Astrocyte (in vitro differentiated cells and primary cell): ENCODE measurements at regions not wholly inside any gene's neighbourhood (a gene's known extent, or its start where the extent isn't known, plus 50 kb on each side); places are given as distances from the start of the nearest gene placed in this dataset.

Experiments used
- CTCF ChIP-seq: IDR thresholded peaks from 2 replicates; pipeline ENCODE4 v1.5.1; 2011; ENCODE audit warnings: low read depth, mild to moderate bottlenecking, inconsistent platforms, low read length, moderate library complexity; ENCODE audit not compliant: insufficient read depth
- EZH2 ChIP-seq: IDR thresholded peaks from 2 replicates; pipeline ENCODE4 v1.6.1; 2012; ENCODE audit warnings: mild to moderate bottlenecking, low read length, inconsistent platforms; ENCODE audit not compliant: insufficient read depth

- TF ChIP-seq CTCF (no peak), EZH2 (no peak)
These were observed 166.1 kb upstream of the SLIT2 start for GRCh38 chr4:20085653-20086052.
